GM23338 (cell line): ENCODE measurements at regions not wholly inside any gene's neighbourhood (a gene's known extent, or its start where the extent isn't known, plus 50 kb on each side); places are given as distances from the start of the nearest gene placed in this dataset.

Experiments
- CREB1 ChIP-seq: fragments of 250-450 bp; sonication (Bioruptor Pico); IDR thresholded peaks from 2 replicates; pipeline ENCODE4 v1.5.0; 2020; ENCODE audit warnings: low read depth, mild to moderate bottlenecking, moderate library complexity
- CTCF ChIP-seq, 2 experiments: fragments of 200-600 bp in 1 of 2; sonication (generic) in 1 of 2; conservative IDR thresholded peaks; 2 replicates each; pipeline versions ENCODE4 v1.5.1 to v1.6.1; 2016 to 2017; ENCODE audit warnings: antibody characterized with exemption in 2 of 2, low read depth in 2 of 2, mild to moderate bottlenecking in 2 of 2, moderate library complexity in 1 of 2
- ETS1 ChIP-seq: IDR thresholded peaks from 2 replicates; pipeline ENCODE4 v1.6.1; 2016; ENCODE audit warnings: antibody characterized with exemption
- EZH2 ChIP-seq: fragments of 200-600 bp; sonication (generic); IDR thresholded peaks from one replicate; pipeline ENCODE4 v1.8.0; 2017; ENCODE audit warnings: antibody characterized with exemption, mild to moderate bottlenecking, low read depth; ENCODE audit not compliant: unreplicated experiment
- EZH2phosphoT487 ChIP-seq: fragments of 200-600 bp; sonication (generic); IDR thresholded peaks from one replicate; pipeline ENCODE4 v1.8.1; 2018; ENCODE audit warnings: antibody characterized with exemption; ENCODE audit not compliant: unreplicated experiment
- NANOG ChIP-seq: IDR thresholded peaks from 2 replicates; pipeline ENCODE4 v1.6.1; 2016; ENCODE audit warnings: antibody characterized with exemption, borderline replicate concordance
- POLR2AphosphoS5 ChIP-seq: IDR thresholded peaks from 2 replicates; pipeline ENCODE4 v1.6.1; 2016; ENCODE audit warnings: antibody characterized with exemption, low read depth
- REST ChIP-seq: IDR thresholded peaks from one replicate; pipeline ENCODE4 v1.6.1; 2018; ENCODE audit warnings: antibody characterized with exemption; ENCODE audit not compliant: unreplicated experiment

GRCh38 chrX:115408771-115409400, 119.4 kb downstream of the LUZP4 start:
- TF ChIP-seq CTCF (conservative IDR thresholded peaks at IDR 0.05; ENCODE audit: low read depth in 2 of 2) (no peak), NANOG (no peak), POLR2AphosphoS5 (no peak), EZH2phosphoT487 (no peak), EZH2 (no peak), REST (no peak), CREB1 (CRISPR knock-in tag) (no peak), ETS1 (no peak)
